ENCODE measurements at regions not wholly inside any gene's neighbourhood (a gene's known extent, or its start where the extent isn't known, plus 50 kb on each side); places are given as distances from the start of the nearest gene placed in this dataset.

DNA sequence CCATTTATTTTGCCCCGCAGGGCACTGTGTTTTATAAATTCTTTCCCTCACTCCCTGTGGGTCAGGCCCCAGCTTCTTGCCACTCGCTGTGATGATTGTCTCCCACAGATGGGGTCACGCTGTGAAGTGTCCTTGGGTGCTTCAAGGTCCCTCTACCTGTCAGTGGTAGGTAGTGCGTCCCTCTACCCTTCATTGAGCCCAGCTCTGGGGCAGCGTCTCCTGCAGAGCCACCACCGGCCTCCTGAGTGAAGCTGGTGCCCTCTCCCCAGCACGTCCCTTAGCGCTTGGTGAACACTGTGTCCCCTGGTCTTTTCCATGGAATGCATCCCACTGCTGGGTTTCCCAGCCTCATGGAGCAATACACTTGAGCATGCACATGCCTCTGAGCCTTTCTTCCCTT, 108.2 kb downstream of the NRN1 start:
- no peak for TF ChIP-seq CTCF (conservative IDR thresholded peaks at IDR 0.05; ENCODE audit: low read depth, low read length)
- H3K4me3 ChIP-seq (ENCODE audit: low read depth, low read length) = no peak overlapping the region
- DNase-seq (ENCODE audit: low read depth) = no peak

DNA sequence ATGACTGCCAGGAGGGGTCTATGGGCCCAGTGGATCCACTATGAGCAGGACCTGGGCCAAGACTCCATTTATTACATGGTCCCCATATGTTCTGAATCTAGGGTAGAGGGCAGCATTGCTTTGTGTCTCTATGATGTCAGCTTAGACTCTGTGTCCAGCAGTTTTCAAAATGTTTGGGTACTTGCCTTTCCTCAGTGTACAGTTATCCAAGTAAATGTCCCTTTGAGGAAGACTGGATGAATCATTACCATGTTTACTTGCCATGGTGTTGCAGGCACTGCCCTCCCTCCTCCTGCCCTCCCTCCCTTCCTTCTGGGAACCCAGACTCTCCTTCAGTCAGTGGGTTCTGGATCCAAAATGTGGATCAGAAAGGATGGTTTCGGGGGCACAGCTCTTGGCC, 108.6 kb downstream of the NRN1 start:
- DNase-seq (ENCODE audit: low read depth) = no peak
- TF ChIP-seq CTCF (conservative IDR thresholded peaks at IDR 0.05; ENCODE audit: low read depth, low read length) = no peak
- H3K4me3 ChIP-seq (ENCODE audit: low read depth, low read length) = no peak overlapping the region

GRCh38 chr6:5896476-5897200, 110.1 kb downstream of the NRN1 start:
- no peak overlapping the region for H3K4me3 ChIP-seq (ENCODE audit: low read depth, low read length)
- no peak for DNase-seq (ENCODE audit: low read depth)
- no peak for TF ChIP-seq CTCF (conservative IDR thresholded peaks at IDR 0.05; ENCODE audit: low read depth, low read length)

DNA sequence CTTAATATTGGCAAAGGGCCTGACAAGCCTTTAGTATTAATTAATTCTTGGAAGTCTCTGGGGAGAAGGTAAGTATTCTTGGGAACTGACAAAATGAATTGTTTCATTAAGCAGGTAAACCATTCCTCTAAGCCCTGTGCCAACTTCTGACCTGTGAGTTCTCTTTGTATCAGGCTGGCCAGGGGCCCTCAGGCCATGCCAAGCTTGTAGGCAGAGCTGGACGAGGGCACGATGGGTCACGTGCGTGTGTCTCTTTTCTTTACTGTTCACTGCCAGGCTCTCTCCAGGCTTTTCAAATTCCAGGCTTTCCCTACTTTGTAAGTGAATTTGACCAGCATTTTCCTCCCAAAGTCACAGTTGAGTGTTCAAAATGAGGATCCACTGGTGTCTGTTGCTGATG, 112.4 kb downstream of the NRN1 start:
- no peak for DNase-seq (ENCODE audit: low read depth)
- no peak overlapping the region for H3K4me3 ChIP-seq (ENCODE audit: low read depth, low read length)
- TF ChIP-seq CTCF (conservative IDR thresholded peaks at IDR 0.05; ENCODE audit: low read depth, low read length) = no peak

GRCh38 chr6:5893295-5893694, 113.4 kb downstream of the NRN1 start:
- no peak overlapping the region for H3K4me3 ChIP-seq (ENCODE audit: low read depth, low read length)
- no peak for DNase-seq (ENCODE audit: low read depth)
- TF ChIP-seq CTCF (conservative IDR thresholded peaks at IDR 0.05; ENCODE audit: low read depth, low read length) = no peak

DNA sequence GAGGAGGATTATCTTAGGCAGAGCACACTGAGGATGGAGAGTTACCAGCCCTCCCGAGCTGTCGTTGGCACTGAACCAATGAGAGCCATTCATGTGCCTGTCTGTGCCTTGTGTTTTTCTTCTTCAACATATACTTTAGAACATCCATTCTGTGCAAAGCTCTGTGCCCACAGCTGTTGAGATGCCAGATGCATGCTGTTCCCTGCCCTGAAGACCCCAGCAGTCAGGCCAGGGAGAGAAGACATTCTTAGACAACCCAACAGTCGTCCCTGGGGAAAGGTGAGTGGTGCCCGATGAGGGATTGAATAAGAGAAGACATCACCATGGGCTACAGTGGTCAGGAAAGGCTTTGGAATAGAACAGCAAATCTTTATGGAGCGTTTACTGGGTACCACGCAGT, 114.1 kb downstream of the NRN1 start:
- DNase-seq (ENCODE audit: low read depth) = no peak
- no peak overlapping the region for H3K4me3 ChIP-seq (ENCODE audit: low read depth, low read length)
- TF ChIP-seq CTCF (conservative IDR thresholded peaks at IDR 0.05; ENCODE audit: low read depth, low read length) = no peak

GRCh38 chr6:5878792-5879191, 127.9 kb downstream of the NRN1 start:
- TF ChIP-seq CTCF (conservative IDR thresholded peaks at IDR 0.05; ENCODE audit: low read depth, low read length) = no peak
- H3K4me3 ChIP-seq (ENCODE audit: low read depth, low read length) = no peak overlapping the region
- no peak for DNase-seq (ENCODE audit: low read depth)

All from choroid plexus epithelial cell (primary cell).